ENCODE measurements at regions not wholly inside any gene's neighbourhood (a gene's known extent, or its start where the extent isn't known, plus 50 kb on each side); places are given as distances from the start of the nearest gene placed in this dataset.

DNA sequence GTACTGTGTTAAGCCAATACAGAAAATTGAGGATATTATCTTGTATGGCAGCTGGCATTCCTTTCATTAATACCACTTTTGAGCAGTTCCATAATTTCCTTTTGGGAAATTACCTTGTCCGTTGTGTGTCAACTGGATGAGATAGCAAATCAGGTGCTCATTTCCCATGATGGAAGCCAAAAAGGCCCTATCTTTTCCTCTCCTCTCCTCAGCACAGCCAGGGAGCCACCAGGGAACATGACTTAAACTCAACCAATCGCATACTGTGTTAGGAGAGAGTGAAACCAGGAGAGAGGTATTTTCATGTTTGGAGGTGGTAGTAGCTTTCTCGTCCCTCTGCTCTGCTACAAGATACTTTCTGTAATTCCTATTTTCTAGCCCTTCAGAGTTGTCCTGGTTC is 96.1 kb upstream of the TOX3 start:
- TF ChIP-seq, protein P1, sequence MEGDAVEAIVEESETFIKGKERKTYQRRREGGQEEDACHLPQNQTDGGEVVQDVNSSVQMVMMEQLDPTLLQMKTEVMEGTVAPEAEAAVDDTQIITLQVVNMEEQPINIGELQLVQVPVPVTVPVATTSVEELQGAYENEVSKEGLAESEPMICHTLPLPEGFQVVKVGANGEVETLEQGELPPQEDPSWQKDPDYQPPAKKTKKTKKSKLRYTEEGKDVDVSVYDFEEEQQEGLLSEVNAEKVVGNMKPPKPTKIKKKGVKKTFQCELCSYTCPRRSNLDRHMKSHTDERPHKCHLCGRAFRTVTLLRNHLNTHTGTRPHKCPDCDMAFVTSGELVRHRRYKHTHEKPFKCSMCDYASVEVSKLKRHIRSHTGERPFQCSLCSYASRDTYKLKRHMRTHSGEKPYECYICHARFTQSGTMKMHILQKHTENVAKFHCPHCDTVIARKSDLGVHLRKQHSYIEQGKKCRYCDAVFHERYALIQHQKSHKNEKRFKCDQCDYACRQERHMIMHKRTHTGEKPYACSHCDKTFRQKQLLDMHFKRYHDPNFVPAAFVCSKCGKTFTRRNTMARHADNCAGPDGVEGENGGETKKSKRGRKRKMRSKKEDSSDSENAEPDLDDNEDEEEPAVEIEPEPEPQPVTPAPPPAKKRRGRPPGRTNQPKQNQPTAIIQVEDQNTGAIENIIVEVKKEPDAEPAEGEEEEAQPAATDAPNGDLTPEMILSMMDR (IDR thresholded peaks at IDR 0.05), result no peak
- no peak for TF ChIP-seq EZH2phosphoT487 (IDR thresholded peaks at IDR 0.05)
- no peak for TF ChIP-seq EZH2 (IDR thresholded peaks at IDR 0.05)

Data from neural progenitor cell (in vitro differentiated cells).